ENCODE measurements at regions not wholly inside any gene's neighbourhood (a gene's known extent, or its start where the extent isn't known, plus 50 kb on each side); places are given as distances from the start of the nearest gene placed in this dataset.

- TF ChIP-seq, protein P1, sequence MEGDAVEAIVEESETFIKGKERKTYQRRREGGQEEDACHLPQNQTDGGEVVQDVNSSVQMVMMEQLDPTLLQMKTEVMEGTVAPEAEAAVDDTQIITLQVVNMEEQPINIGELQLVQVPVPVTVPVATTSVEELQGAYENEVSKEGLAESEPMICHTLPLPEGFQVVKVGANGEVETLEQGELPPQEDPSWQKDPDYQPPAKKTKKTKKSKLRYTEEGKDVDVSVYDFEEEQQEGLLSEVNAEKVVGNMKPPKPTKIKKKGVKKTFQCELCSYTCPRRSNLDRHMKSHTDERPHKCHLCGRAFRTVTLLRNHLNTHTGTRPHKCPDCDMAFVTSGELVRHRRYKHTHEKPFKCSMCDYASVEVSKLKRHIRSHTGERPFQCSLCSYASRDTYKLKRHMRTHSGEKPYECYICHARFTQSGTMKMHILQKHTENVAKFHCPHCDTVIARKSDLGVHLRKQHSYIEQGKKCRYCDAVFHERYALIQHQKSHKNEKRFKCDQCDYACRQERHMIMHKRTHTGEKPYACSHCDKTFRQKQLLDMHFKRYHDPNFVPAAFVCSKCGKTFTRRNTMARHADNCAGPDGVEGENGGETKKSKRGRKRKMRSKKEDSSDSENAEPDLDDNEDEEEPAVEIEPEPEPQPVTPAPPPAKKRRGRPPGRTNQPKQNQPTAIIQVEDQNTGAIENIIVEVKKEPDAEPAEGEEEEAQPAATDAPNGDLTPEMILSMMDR (IDR thresholded peaks at IDR 0.05), result no peak
Observed at GRCh38 chr13:85216576-85216975, 582.6 kb downstream of the SLITRK6 start.

- TF ChIP-seq, protein P1 (IDR thresholded peaks at IDR 0.05), result no peak
Observed at GRCh38 chr13:85212692-85213091, 586.5 kb downstream of the SLITRK6 start.

- TF ChIP-seq, protein P1 (IDR thresholded peaks at IDR 0.05), result no peak
Observed at GRCh38 chr13:85204668-85205344, 594.4 kb downstream of the SLITRK6 start.

DNA sequence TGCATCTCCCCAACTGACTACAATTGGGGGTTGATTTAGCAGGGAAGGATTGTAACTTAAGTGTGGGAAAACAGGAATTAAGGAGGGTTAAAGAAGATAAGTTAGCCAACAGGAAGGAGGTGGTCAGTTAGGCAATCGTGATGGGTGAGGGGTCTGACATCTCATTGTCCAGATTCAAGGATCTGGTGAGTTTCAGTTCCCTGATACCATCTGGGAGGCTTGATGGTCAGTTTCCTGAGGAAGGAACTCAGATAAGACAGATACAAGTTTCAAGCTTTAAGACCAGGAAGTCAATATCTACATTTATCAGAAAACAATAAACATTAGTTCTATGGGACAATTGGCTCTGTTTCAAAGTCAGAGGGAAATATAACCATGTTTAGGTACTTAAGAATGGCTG lies 601.8 kb downstream of the SLITRK6 start:
- TF ChIP-seq, protein P1 (IDR thresholded peaks at IDR 0.05), result no peak

- TF ChIP-seq, protein P1 (IDR thresholded peaks at IDR 0.05), result no peak
Observed at GRCh38 chr13:85194482-85194881, 604.7 kb downstream of the SLITRK6 start.

DNA sequence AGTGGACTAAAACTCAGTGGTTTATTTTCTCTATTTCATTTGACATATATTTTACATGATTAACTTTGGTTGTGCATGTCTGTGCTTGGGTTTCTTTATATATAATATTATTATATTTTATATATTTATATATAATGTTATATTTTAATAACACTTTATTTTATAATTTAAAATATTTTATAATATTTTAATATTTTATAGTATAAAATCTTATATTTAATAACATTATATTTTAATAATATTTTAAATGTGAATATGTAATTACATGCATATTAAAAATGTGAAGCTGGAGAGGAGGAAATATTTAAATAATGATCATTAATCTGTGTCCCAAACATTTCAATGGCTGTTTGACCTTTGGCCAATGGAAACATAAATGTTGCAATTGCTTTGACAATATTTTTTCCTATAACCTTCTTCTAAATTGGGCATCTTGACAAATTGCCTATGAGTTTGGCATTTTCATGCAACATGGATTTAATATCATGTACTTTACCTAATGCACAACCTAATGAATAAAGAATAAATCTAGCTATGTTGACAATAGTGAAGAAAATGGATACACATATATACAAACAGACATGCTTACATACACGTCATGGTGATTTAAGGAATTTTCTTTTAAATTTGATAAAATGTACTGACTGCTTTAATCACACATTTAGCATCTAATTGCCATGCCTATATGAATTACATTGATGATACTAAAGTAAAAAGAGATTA lies 607.1 kb downstream of the SLITRK6 start:
- TF ChIP-seq, protein P1 (IDR thresholded peaks at IDR 0.05), result no peak

- TF ChIP-seq, protein P1 (IDR thresholded peaks at IDR 0.05), result no peak
Observed at GRCh38 chr13:85186356-85187045, 612.7 kb downstream of the SLITRK6 start.

Measured in LNCAP (cell line).